Ovary (tissue), 7 donors: ENCODE measurements at regions not wholly inside any gene's neighbourhood (a gene's known extent, or its start where the extent isn't known, plus 50 kb on each side); places are given as distances from the start of the nearest gene placed in this dataset.

ENCODE experiments used
- DNase-seq, 5 donors: peaks; one replicate each; pipeline ENCODE4 v3.0.0-alpha.2; 2019 to 2020
- H3K27ac ChIP-seq, 2 donors: fragments of 200-600 bp; one replicate each; pipeline versions ENCODE4 v1.5.1 to v1.8.0; 2019 to 2022
- H3K27me3 ChIP-seq: fragments of 200-600 bp; one replicate; pipeline ENCODE4 v1.8.0; 2022
- H3K36me3 ChIP-seq: fragments of 200-600 bp; sonication (generic); one replicate; pipeline ENCODE4 v1.5.1; 2019
- H3K4me1 ChIP-seq: one replicate; pipeline ENCODE4 v1.8.1; 2013; ENCODE audit warnings: mild to moderate bottlenecking, moderate library complexity; ENCODE audit not compliant: insufficient read depth
- H3K4me3 ChIP-seq: fragments of 200-600 bp; sonication (generic); one replicate; pipeline ENCODE4 v1.5.1; 2017
- H3K9me3 ChIP-seq, 2 donors: fragments of 200-600 bp in 1 of 2; sonication (generic) in 1 of 2; one replicate each; pipeline versions ENCODE4 v1.5.1 to v1.8.1; 2013 to 2019; ENCODE audit warnings: mild to moderate bottlenecking in 1 of 2, moderate library complexity in 1 of 2
- EP300 ChIP-seq: sonication (generic); formaldehyde crosslinking; IDR thresholded peaks from one replicate; pipeline ENCODE4 v1.6.1; 2017; ENCODE audit warnings: antibody characterized with exemption
- POLR2A ChIP-seq: fragments of 450-650 bp; IDR thresholded peaks from one replicate; pipeline ENCODE4 v1.6.1; 2017; ENCODE audit warnings: antibody characterized with exemption, mild to moderate bottlenecking, moderate library complexity
- WGBS, 3 donors: extraction: QIAGEN DNeasy Blood & Tissue Kit in 1 of 3; methylation state at CpG; one replicate each; pipeline versions ENCODE4 v1.1.5 to v1.1.7; 2013 to 2017; 5-methylcytosine and 5-hydroxymethylcytosine counted together
- intact Hi-C, 4 donors: fragments of 100-400 bp; cut with DNase I; formaldehyde crosslinking; loops; one replicate each; pipeline versions ENCODE4 v1.11.0 to v1.15.1; 2022 to 2023
- TF ChIP-seq, protein P1 (sequence below), 3 donors: fragments of 450-650 bp in 2 of 3; fragments of 200-600 bp in 1 of 3; IDR thresholded peaks; one replicate each; pipeline versions ENCODE4 v1.5.1 to v1.8.0; 2016 to 2022; ENCODE audit warnings: antibody characterized with exemption in 3 of 3, mild to moderate bottlenecking in 1 of 3
- donor health status: DM: no; HTN: no; CAD: no; lungs with moderate emphysema.
- donor health status: DM: no; HTN: no; CAD: no.
- donor health status: Bipolar disorder and iron deficiency.
- donor health status: DM: no; HTN: no; CAD: no.
- donor health status: DM: yes; HTN: yes; CAD: no.

DNA sequence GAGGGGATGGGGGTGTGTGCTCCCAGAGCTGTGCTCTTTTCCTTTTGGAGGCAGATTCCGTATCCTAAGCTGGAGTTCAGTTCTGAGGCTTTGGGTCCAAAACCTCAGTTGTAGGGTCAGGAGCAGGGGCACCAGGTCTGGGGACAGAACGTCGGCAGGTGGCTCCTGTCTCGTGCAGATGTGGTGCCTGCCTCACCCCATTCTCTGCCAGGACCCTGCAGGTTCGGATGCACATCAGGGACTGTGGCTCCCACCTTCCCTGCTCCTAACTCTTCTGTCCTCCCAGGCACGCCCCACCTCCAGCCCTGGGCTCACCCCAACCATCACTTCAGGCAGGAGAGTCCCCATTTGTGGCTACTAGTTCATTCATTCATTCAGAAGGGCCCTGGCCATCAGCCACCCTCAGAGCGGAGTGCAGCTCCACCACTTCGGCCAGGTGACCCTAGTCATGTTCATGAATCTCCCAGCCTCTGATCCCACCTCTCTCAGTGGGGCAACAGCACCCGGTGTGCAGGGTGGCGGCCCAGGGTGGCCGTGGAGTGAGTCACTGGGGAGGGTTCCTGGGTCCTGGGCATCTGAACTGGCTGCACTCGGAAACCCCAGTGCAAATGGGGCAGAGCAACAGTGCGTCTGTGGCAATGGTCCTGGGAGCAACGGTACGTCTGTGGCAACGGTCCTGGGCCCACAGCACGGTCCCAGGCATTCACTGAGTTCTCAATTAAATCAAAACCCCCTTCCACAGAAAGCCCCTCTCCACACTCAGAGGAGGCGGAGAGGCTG is 100.8 kb upstream of the FAM20C start:
- Histone ChIP-seq H3K27me3 (no peaks in the 10 kb centered on the region), H3K4me3 (no peak overlapping the region), H3K36me3 (no peaks in the 10 kb centered on the region), H3K27ac (no peak overlapping the region), H3K9me3 (no peaks in the 10 kb centered on the region), H3K4me1 (peaks cover 6% of the 10 kb centered on the region)
- intact Hi-C loops = no loop called here
- DNase-seq = no peak
- TF ChIP-seq, protein P1, sequence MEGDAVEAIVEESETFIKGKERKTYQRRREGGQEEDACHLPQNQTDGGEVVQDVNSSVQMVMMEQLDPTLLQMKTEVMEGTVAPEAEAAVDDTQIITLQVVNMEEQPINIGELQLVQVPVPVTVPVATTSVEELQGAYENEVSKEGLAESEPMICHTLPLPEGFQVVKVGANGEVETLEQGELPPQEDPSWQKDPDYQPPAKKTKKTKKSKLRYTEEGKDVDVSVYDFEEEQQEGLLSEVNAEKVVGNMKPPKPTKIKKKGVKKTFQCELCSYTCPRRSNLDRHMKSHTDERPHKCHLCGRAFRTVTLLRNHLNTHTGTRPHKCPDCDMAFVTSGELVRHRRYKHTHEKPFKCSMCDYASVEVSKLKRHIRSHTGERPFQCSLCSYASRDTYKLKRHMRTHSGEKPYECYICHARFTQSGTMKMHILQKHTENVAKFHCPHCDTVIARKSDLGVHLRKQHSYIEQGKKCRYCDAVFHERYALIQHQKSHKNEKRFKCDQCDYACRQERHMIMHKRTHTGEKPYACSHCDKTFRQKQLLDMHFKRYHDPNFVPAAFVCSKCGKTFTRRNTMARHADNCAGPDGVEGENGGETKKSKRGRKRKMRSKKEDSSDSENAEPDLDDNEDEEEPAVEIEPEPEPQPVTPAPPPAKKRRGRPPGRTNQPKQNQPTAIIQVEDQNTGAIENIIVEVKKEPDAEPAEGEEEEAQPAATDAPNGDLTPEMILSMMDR (IDR thresholded peaks at IDR 0.05) = no peak
- TF ChIP-seq EP300 (no peak), POLR2A (no peak)
- WGBS, 3 donors = 90 to 94% (median 91%) methylated on average over 18 of the region's 18 CpGs

DNA sequence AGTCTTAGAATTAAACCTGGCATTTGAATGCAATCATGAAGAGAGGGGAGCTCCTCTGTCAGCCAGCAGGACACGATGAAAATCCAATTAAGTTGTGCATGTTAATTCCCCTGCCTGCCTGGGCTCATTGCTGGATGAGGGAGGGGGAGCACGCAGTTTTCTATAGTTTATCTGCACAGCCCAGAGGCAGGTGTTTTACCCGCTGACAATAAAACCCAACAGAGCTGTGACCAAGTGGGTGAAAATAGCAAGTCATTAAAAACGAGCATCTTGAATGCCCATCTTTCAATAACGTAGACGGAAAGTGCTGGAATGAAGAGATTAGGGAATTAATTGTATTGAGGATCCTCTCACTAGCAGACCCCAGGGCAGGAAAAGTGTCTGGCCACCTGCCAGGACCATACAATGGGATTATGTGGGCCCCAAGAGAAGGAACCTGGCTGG is 100.1 kb upstream of the FAM20C start:
- peaks cover 6% of the 10 kb centered on the region for H3K4me1 ChIP-seq

DNA sequence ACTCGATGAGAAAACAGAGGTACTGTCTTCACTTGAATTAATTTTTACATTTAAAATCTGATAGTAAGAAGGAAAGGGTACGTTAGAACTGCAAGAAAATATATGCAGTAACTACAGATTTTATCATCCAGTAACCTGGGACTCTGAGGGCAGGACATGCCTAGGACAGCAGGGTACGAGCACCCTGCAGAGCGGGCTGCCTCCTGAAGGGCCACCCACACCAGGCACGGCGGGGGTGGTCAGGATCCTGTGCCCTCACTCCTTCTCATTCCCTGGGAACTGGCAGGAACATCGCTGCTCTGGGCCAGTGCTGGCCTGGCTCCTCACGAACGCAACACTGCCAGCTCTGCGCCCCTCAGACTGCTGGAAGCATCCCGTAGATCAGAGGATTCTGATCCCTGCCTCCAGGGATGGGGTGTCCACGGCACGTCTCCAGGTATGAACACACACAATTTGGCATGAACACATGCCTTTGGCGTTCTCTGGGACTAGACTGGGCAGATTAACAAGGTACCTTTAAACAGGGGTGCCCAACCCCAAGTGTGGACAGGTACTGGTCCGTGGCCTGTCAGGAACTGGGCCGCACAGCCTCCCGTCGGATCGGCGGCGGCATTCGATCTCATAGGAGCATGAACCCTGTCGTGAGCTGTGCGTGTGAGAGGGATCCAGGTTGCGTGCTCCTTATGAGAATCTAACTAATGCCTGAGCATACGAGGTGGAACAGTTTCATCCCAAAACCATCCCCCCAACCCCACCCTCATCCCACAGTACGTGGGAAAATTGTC is 99.3 kb upstream of the FAM20C start:
- TF ChIP-seq POLR2A (no peak), EP300 (no peak)
- TF ChIP-seq, protein P1 (IDR thresholded peaks at IDR 0.05) = no peak
- DNase-seq = no peak
- no peak overlapping the region for H3K27ac ChIP-seq

More for the DNA sequence above, 100.1 kb upstream of the FAM20C start:
- Histone ChIP-seq H3K4me3 (no peak overlapping the region), H3K27ac (no peak overlapping the region), H3K27me3 (no peaks in the 10 kb centered on the region), H3K9me3 (no peaks in the 10 kb centered on the region), H3K36me3 (no peaks in the 10 kb centered on the region)
- intact Hi-C loops = no loop called here
- WGBS, 3 donors = 69 to 74% (median 74%) methylated on average over 6 of the region's 6 CpGs
- DNase-seq = no peak
- TF ChIP-seq, protein P1 (IDR thresholded peaks at IDR 0.05) = no peak
- TF ChIP-seq EP300 (no peak), POLR2A (no peak)

DNA sequence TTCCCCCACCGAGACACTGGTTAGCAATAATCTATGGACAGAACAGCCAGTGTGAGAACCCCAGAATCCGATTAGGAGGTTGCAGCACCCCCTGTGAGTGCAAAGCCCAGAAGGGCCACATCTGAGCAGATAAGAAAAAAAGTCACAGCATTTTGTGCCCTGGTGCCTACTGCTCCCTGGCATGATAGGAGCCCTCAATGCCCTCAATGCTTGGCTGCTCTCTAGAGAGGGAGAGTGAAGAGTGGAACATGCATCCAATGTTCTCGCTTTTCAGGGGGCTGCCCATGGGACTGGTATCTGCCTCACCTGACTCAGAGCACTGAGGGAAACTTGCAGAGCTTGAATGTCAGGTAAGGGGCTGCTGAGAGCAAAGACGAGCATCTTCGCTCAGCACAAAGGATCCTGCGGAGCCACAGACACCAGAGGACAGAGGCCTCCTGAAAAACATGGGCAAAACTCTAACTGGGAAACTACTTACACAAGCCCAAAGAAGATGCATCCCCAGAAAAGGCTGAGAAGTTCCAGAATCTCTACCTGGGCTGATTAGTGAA is 98.0 kb upstream of the FAM20C start:
- no peaks in the 10 kb centered on the region for H3K9me3 ChIP-seq
- H3K36me3 ChIP-seq = no peaks in the 10 kb centered on the region
- DNase-seq = no peak
- 91 to 94% (median 92%) methylated on average over 6 of the region's 6 CpGs for WGBS, 3 donors
- peaks cover 4% of the 10 kb centered on the region for H3K4me1 ChIP-seq
- TF ChIP-seq EP300 (no peak), POLR2A (no peak)
- TF ChIP-seq, protein P1 (IDR thresholded peaks at IDR 0.05) = no peak
- no peak overlapping the region for H3K27ac ChIP-seq
- no peak overlapping the region for H3K4me3 ChIP-seq
- H3K27me3 ChIP-seq = no peaks in the 10 kb centered on the region
- intact Hi-C loops = no loop called here

More for the DNA sequence above, 99.3 kb upstream of the FAM20C start:
- Histone ChIP-seq H3K27me3 (no peaks in the 10 kb centered on the region), H3K4me3 (no peak overlapping the region), H3K4me1 (peaks cover 6% of the 10 kb centered on the region), H3K36me3 (no peaks in the 10 kb centered on the region), H3K9me3 (no peaks in the 10 kb centered on the region)
- 85 to 92% (median 91%) methylated on average over 27 of the region's 27 CpGs for WGBS, 3 donors
- intact Hi-C loops = no loop called here
